Activated gamma-delta T cell treated with anti-CD3 and anti-CD28 coated beads, Interleukin-2, amount 50 U/mL, for 16 hours (primary cell): ENCODE measurements at regions not wholly inside any gene's neighbourhood (a gene's known extent, or its start where the extent isn't known, plus 50 kb on each side); places are given as distances from the start of the nearest gene placed in this dataset.

Experiments used
- DNase-seq: peaks from one replicate; pipeline ENCODE4 v3.0.0-alpha.2; 2020; ENCODE audit warnings: low read depth

DNA sequence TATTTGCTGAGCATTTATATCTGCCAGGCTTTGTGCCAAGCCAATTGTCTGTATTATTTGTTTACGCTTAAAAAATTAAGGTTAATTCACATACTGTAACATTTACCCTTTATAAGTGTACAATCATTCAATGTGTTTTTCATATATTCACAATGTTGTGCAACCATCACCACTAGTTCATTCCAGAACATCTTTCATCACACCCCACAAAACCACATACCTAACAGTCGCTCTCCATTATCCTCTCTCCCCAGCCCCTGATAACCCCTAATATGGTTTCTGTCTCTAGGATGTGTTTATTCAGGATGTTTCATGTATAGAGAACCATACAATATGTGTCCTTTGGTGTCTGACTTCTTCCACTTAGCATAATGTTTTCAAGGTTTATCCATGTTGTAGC lies 234.1 kb downstream of the INSIG2 start:
- DNase-seq, result no peak

- DNase-seq, result no peak
Observed at GRCh38 chr2:118321432-118322105, 233.3 kb downstream of the INSIG2 start.

GRCh38 chr2:118320658-118321057 lies 232.4 kb downstream of the INSIG2 start:
- no peak for DNase-seq

DNA sequence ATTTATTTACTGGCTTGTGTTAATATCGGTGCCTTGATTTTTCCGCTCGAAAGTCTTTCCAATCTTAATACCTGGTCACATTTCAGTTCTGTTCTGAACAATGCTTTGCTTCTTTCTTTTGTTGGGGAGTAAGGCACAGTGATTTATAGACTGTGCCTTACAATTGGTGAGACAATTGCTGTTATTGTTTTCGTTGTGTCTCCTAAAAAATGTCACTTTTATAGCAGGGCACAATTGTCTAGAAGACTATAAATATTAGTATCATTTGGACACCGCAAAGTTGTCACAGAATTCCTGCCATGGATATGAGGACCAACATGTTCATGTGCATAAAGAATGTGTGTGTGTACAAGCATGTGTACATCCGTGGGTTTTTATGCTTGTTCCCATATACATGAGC lies 231.9 kb downstream of the INSIG2 start:
- no peak for DNase-seq

DNA sequence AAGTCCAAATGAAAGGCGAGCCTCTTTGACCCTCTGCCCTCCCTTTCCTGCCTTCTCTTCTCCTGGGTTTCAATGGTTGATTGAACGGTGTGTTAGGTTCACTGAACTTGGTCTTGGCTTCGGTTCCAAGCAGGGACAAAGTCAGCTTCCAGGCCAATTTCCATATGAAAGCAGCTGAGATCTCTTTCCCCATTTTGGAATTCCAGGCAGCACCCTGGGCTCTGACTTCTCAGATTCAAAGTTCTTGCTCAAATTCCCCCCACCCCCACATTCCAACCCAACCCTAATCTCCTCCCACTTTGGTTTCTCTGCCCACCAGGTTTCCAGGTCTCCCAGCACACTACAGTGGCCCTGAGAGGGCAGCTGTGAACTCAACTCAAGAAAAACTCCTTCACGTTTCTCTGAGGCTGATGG lies 231.0 kb downstream of the INSIG2 start:
- no peak for DNase-seq

DNA sequence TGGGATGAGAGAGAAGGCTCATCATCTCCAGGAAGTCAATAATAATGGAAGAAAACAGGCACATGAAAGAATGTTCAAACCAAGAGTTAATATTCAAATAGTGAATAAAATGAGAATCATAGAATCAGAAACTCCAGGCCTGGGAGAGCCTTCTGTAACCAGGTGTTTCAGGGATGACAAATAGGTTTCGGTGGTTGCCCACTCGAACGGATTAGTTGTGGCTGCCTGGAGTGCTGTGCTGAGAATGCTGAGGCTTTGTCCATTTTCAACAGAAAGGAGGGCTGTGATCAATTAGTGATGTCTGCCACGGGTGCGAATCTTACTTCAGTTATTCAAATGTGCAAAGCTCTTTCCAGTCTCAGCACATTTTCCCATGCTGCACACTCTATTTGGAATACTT lies 227.3 kb downstream of the INSIG2 start:
- DNase-seq, result no peak

- no peak for DNase-seq
Observed at GRCh38 chr2:118312969-118313756, 224.9 kb downstream of the INSIG2 start.

DNA sequence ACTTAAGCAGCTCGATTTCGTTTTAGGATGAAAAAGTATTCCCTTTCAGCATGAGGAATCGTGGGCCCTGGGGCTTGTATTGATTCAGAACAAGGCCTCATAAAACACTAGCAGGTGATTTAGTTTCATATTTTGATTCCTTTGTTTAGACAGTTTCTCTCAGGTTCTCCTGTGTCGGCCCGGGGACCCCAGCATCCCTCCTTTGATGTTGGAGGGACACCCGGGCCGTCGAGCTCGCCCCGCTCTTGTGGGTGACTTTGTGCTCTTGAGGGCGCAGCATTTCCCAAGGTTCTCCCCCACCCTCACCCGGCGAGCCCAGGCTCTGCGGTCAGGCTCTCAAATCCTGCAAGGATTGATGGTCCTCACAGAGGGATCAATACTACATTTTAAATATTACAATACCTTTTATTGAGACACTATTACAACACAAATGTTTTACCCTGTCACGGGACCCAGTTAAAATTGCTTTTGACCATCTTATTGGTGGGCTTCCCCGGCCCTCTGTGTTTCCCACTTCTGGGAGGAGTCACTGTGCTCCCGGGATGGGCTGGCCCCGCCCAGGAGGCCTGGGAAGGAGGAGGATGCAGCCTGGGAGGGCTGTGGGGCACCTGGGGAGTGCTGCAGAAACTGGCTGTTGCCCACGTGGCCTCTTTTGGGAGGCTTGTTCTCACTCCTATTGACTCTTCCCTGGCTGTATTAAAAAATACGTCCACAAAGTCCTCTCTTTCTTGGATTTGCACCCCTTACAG lies 222.6 kb downstream of the INSIG2 start:
- DNase-seq, result no peak

DNA sequence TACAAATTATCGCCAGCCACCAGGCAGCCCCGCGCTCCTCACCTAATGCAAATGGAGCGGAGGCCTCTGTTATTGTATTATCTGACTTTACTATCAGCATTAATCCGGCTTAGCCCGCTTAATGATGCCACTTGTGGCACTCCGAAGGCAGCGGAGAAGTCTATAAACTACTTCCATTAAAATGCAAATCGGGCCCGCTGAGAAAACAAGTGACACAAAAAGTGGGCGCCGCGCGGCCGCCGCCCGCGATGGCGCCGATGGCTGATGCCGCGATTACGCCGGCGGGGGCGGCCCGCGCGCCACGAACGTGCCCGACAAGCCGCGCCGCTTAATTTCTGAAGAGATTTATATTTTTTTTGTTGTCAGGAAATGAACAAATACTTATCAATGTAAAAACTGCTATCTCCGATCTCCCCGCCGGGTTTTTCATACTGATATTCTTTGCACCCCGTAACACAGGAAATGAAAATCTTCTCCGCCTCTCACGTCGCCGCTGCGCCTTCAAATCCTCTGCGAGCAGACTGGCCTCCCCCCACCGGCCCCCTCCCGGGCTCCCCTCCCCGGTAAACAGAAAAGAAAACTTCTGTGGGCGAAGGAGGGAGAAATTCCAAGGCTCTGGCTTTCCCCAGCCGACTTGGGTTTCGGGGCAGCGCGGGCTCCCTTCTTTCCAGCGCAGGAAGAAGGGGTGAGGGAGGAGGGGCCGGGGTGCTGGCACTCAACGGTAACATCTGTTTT lies 221.8 kb downstream of the INSIG2 start:
- no peak for DNase-seq

- no peak for DNase-seq
Observed at GRCh38 chr2:118309257-118309945, 221.1 kb downstream of the INSIG2 start.

DNA sequence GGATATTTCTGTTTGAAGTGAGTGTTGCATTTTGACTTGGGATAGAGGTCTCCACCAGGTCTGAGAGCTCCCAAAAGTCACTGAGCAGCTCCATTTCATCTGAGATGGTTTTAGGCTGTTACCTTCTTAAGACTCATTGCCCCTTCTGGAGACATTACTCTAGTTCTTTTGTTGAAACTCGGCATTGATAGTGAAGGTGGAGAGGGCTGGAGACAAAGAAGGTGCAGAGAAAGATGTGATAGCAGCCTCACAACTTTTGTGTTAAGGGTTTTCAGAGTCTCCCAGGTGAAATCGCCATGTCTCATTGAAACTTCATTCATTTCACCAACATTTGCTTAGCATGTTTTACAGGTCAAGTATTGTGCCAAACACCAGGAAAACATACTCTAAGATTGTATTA lies 219.6 kb downstream of the INSIG2 start:
- DNase-seq, result no peak

DNA sequence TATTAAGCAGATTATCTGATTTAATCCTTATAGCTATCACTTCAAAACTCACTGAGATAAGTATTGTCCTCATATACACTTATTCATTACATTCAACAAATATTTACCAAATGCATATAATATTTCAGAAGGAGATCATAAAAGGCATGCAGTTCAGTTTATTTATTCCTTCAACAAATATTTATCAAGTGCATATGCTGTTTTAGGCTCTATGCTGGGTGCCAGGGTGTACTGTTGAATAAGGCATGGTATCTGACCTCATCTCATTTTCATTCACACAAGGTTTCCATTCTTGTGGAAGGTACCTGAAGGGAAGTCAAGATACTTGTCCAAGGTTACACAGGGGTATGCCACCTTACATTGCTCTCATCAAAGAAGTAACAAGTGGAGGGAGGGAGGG lies 213.0 kb downstream of the INSIG2 start:
- no peak for DNase-seq

DNA sequence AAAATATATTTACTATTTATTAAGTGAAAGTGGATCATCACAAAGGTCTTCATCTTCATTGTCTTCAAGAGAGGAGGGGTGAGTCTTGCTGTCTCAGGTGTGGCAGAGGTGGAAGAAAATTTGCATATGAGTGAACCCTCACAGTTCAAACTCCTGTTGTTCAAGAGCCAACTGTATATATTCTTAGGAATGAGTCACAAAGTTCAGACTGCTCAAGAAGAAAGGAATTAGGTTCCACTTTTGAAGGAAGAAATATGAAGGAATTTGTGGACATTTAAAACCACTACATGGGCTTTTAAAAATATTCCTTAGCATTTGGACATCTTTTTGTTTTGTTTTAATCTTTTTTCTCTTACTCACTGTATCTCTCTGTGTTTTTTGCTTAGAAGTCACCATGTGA lies 212.6 kb downstream of the INSIG2 start:
- no peak for DNase-seq

DNA sequence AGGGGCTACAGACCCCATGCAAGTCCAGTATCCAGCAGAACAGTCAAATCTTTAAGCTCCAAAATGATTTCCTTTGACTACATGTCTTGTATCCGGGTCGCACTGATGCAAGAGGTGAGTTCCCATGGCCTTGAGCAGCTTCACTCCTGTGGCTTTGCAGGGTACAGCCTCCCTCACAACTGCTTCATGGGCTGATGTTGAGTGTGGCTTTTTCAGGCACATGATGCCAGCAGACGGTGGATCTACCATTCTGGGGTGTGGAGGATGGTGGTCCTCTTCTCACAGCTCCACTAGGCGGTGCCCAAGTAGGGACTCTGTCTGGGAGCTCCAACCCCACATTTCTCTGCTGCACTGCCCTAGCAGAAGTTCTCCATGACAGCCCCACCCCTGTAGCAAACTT lies 208.4 kb downstream of the INSIG2 start:
- DNase-seq, result no peak

GRCh38 chr2:118295592-118296390 lies 207.5 kb downstream of the INSIG2 start:
- no peak for DNase-seq

DNA sequence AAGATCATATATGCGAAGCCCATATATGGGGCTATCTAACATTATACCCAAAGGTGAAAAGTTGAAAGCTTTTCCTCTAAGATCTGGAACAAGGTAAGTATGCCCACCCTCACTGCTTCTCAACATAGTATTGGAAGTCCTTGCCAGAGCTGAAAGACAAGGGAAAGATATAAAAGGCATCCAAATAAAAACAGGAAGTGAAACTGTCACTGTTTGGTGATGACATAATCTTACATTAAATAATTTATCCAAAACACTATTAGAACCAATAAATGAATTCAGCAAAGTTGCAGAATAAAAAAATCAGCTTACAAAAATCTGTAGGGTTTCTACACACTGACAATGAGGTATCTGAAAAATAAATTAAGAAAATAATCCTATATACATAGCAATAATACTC lies 205.8 kb downstream of the INSIG2 start:
- DNase-seq, result no peak

GRCh38 chr2:118292991-118293390 lies 204.7 kb downstream of the INSIG2 start:
- DNase-seq, result no peak

GRCh38 chr2:118291251-118291880 lies 203.1 kb downstream of the INSIG2 start:
- no peak for DNase-seq

GRCh38 chr2:118290411-118291250 lies 202.4 kb downstream of the INSIG2 start:
- no peak for DNase-seq
